ENCODE measurements at regions not wholly inside any gene's neighbourhood (a gene's known extent, or its start where the extent isn't known, plus 50 kb on each side); places are given as distances from the start of the nearest gene placed in this dataset.

- peak overlapping the region in 1 of 3 experiments; percentile 4; a peak in 2 of 7 replicates for H3K27ac Mint-ChIP-seq
- DNase-seq = no peak
- no peak overlapping the region for H3K4me2 ChIP-seq (ENCODE audit: insufficient read depth, insufficient read length, low read length)
- H4K8ac ChIP-seq (replicated peaks; ENCODE audit: insufficient read length, low read depth, low read length) = no peak overlapping the region
- no peak overlapping the region for H3K56ac ChIP-seq (ENCODE audit: insufficient read length, low read depth, low read length)
- no peak overlapping the region for H3K9ac ChIP-seq (ENCODE audit: extremely low read depth, insufficient read length, low read length)
- H2BK15ac ChIP-seq (ENCODE audit: low read depth, low read length) = no peak overlapping the region
- H2AK5ac ChIP-seq (ENCODE audit: insufficient read length, low read length) = no peak overlapping the region
- H3K27me3 ChIP-seq (ENCODE audit: insufficient read depth, low read length) = no peaks in the 10 kb centered on the region
- no peaks in the 10 kb centered on the region for H4K20me1 ChIP-seq (ENCODE audit: control insufficient read depth, insufficient read depth, insufficient read length)
- no peak overlapping the region for H3K18ac ChIP-seq (ENCODE audit: insufficient read length, low read depth, low read length)
- H3K36me3 Mint-ChIP-seq (ENCODE audit: insufficient read depth in 1 of 3, low read depth in 3 of 3) = no peaks in the 10 kb centered on the region
- H4K5ac ChIP-seq (ENCODE audit: insufficient read length, low read depth, low read length) = no peak overlapping the region
- no peak overlapping the region for H3T11ph ChIP-seq (ENCODE audit: low read length)
- H3K23ac ChIP-seq (ENCODE audit: insufficient read length, low read depth, low read length) = no peak overlapping the region
- H3K27ac ChIP-seq (ENCODE audit: insufficient read length, low read depth, low read length) = no peak overlapping the region
- no peaks in the 10 kb centered on the region for H3K23me2 ChIP-seq (ENCODE audit: insufficient read length, low read depth, low read length, poor library complexity, severe bottlenecking)
- no peak overlapping the region for H2AFZ ChIP-seq (ENCODE audit: low read length)
- no peak overlapping the region for H2BK120ac ChIP-seq (ENCODE audit: low read depth, low read length, poor library complexity, severe bottlenecking)
- no peak overlapping the region for H2BK5ac ChIP-seq (ENCODE audit: insufficient read length, low read length)
- no peak overlapping the region for H4K91ac ChIP-seq (ENCODE audit: insufficient read length, low read depth, low read length)
- no peak overlapping the region for H2BK12ac ChIP-seq (ENCODE audit: insufficient read length, low read depth, low read length)
- H3K4ac ChIP-seq (ENCODE audit: low read depth, low read length) = no peak overlapping the region
- peaks cover 7 to 9% of the 10 kb centered on the region in 2 experiments for H3K4me1 Mint-ChIP-seq
- TF ChIP-seq CTCF (conservative IDR thresholded peaks at IDR 0.05) = no peak
- no peaks in the 10 kb centered on the region for H3K27me3 Mint-ChIP-seq (ENCODE audit: low read depth)
- no peaks in the 10 kb centered on the region for H3K9me3 ChIP-seq (ENCODE audit: control insufficient read depth, low read depth, low read length)
- H3K79me1 ChIP-seq (ENCODE audit: insufficient read depth, low read depth, low read length, poor library complexity, severe bottlenecking) = no peaks in the 10 kb centered on the region
- no peaks in the 10 kb centered on the region for H3K9me3 Mint-ChIP-seq
- no peaks in the 10 kb centered on the region for H3K4me1 ChIP-seq (ENCODE audit: insufficient read depth, low read length)
- H2BK20ac ChIP-seq (ENCODE audit: low read depth, low read length, poor library complexity, severe bottlenecking) = no peak overlapping the region
- no peaks in the 10 kb centered on the region for H3K79me2 ChIP-seq (ENCODE audit: insufficient read depth, low read length)
- H3K14ac ChIP-seq (ENCODE audit: insufficient read depth, low read length) = no peak overlapping the region
- H3K4me3 Mint-ChIP-seq = no peak overlapping the region
- no CpG with 5 or more reads among the region's 4 CpGs for WGBS (ENCODE audit: extremely low coverage, insufficient read length, low lambda C conversion rate)
Measured at GRCh38 chr15:35306361-35306981, 221.4 kb upstream of the NANOGP8 start.
